SK-N-SH (cell line): ENCODE measurements at regions not wholly inside any gene's neighbourhood (a gene's known extent, or its start where the extent isn't known, plus 50 kb on each side); places are given as distances from the start of the nearest gene placed in this dataset.

ENCODE experiments used
- CTCF ChIA-PET: fragments of 300-600, 350-600 bp; formaldehyde crosslinking; extraction: SDS; loops from one replicate; lab custom pipeline; 2021; lab: Yijun Ruan, JAX
- POLR2A ChIA-PET: fragments of 350-600 bp; sonication (Branson Sonifier 250); formaldehyde crosslinking; extraction: SDS; loops from one replicate; lab custom pipeline; 2020; ENCODE audit warnings: antibody characterized with exemption, inconsistent platforms; lab: Yijun Ruan, JAX
- DNase-seq: peaks from one replicate; pipeline ENCODE4 v3.0.0; 2012
- H2AFZ ChIP-seq: fragments of 200-600 bp; sonication (generic); 2 replicates; pipeline ENCODE4 v1.8.1; 2016; ENCODE audit warnings: antibody characterized with exemption, mild to moderate bottlenecking, low read depth
- H3F3A ChIP-seq: fragments of 200-600 bp; sonication (generic); replicated peaks from 2 replicates; pipeline ENCODE3; 2016; ENCODE audit warnings: antibody characterized with exemption, mild to moderate bottlenecking; ENCODE audit not compliant: insufficient read depth
- H3K27ac ChIP-seq, 2 experiments: fragments of 200-500 bp in 1 of 2; fragments of 200-600 bp in 1 of 2; sonication (Bioruptor generic) in 1 of 2; sonication (generic), shearing (Covaris generic) in 1 of 2; 2 replicates each; pipeline versions ENCODE4 v1.5.1 to v1.6.1; 2014 to 2016; ENCODE audit warnings: low read depth in 2 of 2, inconsistent platforms in 1 of 2, low read length in 1 of 2, mild to moderate bottlenecking in 1 of 2, mixed read lengths in 1 of 2
- H3K27me3 ChIP-seq: fragments of 200-600 bp; sonication (generic), shearing (Covaris generic); 2 replicates; pipeline ENCODE4 v1.6.1; 2016; ENCODE audit warnings: mixed run types; ENCODE audit not compliant: insufficient read depth
- H3K36me3 ChIP-seq, 2 experiments: fragments of 200-500 bp in 1 of 2; fragments of 200-600 bp in 1 of 2; sonication (Bioruptor generic) in 1 of 2; sonication (generic) in 1 of 2; replicated peaks in 1 of 2; 2 replicates each; pipeline versions ENCODE3 to v1.5.1; 2014 to 2016; ENCODE audit warnings: low read length in 1 of 2, mild to moderate bottlenecking in 1 of 2; ENCODE audit not compliant: insufficient read depth in 2 of 2, control insufficient read depth in 1 of 2
- H3K4me1 ChIP-seq, 2 experiments: fragments of 200-500 bp in 1 of 2; fragments of 200-600 bp in 1 of 2; sonication (Bioruptor generic) in 1 of 2; sonication (generic), shearing (Covaris generic) in 1 of 2; 2 replicates each; pipeline versions ENCODE4 v1.5.1 to v1.6.1; 2014 to 2016; ENCODE audit warnings: low read depth in 1 of 2, low read length in 1 of 2, mixed run types in 1 of 2; ENCODE audit not compliant: insufficient read depth in 2 of 2, control insufficient read depth in 1 of 2
- H3K4me2 ChIP-seq: fragments of 200-600 bp; sonication (generic), shearing (Covaris generic); 2 replicates; pipeline ENCODE4 v1.6.1; 2017; ENCODE audit warnings: mixed run types
- H3K4me3 ChIP-seq, 2 experiments: fragments of 200-500 bp in 1 of 2; fragments of 200-600 bp in 1 of 2; sonication (Bioruptor generic) in 1 of 2; sonication (generic), shearing (Covaris generic) in 1 of 2; 2 replicates each; pipeline versions ENCODE4 v1.5.1 to v1.8.1; 2014 to 2016; ENCODE audit warnings: low read depth in 2 of 2, inconsistent platforms in 1 of 2, low read length in 1 of 2, mild to moderate bottlenecking in 1 of 2, mixed read lengths in 1 of 2, moderate library complexity in 1 of 2
- H3K79me2 ChIP-seq: fragments of 200-600 bp; sonication (generic); 2 replicates; pipeline ENCODE4 v1.8.1; 2017; ENCODE audit warnings: mild to moderate bottlenecking; ENCODE audit not compliant: insufficient read depth
- H3K9ac ChIP-seq: fragments of 200-600 bp; sonication (generic); 2 replicates; pipeline ENCODE4 v1.6.1; 2017; ENCODE audit warnings: mixed run types
- H3K9me2 ChIP-seq: fragments of 200-600 bp; sonication (generic); 2 replicates; pipeline ENCODE4 v1.6.1; 2017; ENCODE audit warnings: mixed run types
- H3K9me3 ChIP-seq: fragments of 200-600 bp; sonication (generic); 2 replicates; pipeline ENCODE4 v1.6.1; 2017; ENCODE audit warnings: mixed run types, mild to moderate bottlenecking, moderate library complexity
- H4K20me1 ChIP-seq: fragments of 200-600 bp; sonication (generic); 2 replicates; pipeline ENCODE4 v1.6.1; 2017; ENCODE audit warnings: mild to moderate bottlenecking, mixed run types; ENCODE audit not compliant: insufficient read depth
- EZH2phosphoT487 ChIP-seq: fragments of 200-600 bp; sonication (generic); IDR thresholded peaks from 2 replicates; pipeline ENCODE4 v1.6.1; 2017; ENCODE audit warnings: low read depth, mixed run types, mild to moderate bottlenecking, antibody characterized with exemption, moderate library complexity, borderline replicate concordance
- FOSL2 ChIP-seq: IDR thresholded peaks from 2 replicates; pipeline ENCODE4 v1.4.0; 2012; ENCODE audit warnings: low read depth, mild to moderate bottlenecking, moderate library complexity, borderline replicate concordance
- FOXJ3 ChIP-seq: sonication (generic); formaldehyde crosslinking; IDR thresholded peaks from 2 replicates; pipeline ENCODE4 v1.5.1; 2020; ENCODE audit warnings: mild to moderate bottlenecking, missing genetic modification reagents
- FOXM1 ChIP-seq: IDR thresholded peaks from 2 replicates; pipeline ENCODE4 v1.4.0; 2012; ENCODE audit warnings: low read depth, mild to moderate bottlenecking
- GATA2 ChIP-seq: sonication (generic); formaldehyde crosslinking; IDR thresholded peaks from 2 replicates; pipeline ENCODE4 v1.5.0; 2020; ENCODE audit warnings: mild to moderate bottlenecking, missing genetic modification reagents
- JUND ChIP-seq: IDR thresholded peaks from 2 replicates; pipeline ENCODE4 v1.4.0; 2012
- NFIC ChIP-seq: IDR thresholded peaks from 2 replicates; pipeline ENCODE4 v1.4.0; 2012; ENCODE audit warnings: borderline replicate concordance
- NRF1 ChIP-seq: IDR thresholded peaks from 2 replicates; pipeline ENCODE4 v1.6.1; 2012; ENCODE audit warnings: low read depth, mild to moderate bottlenecking, low read length
- POLR2AphosphoS5 ChIP-seq: IDR thresholded peaks from 2 replicates; pipeline ENCODE4 v1.6.1; 2012; ENCODE audit warnings: low read depth, low read length
- RFX5 ChIP-seq: IDR thresholded peaks from 2 replicates; pipeline ENCODE4 v1.6.1; 2012; ENCODE audit warnings: mild to moderate bottlenecking, improper control_type of control experiment, low read length
- RXRA ChIP-seq: IDR thresholded peaks from 2 replicates; pipeline ENCODE4 v1.4.0; 2012; ENCODE audit warnings: low read depth, mild to moderate bottlenecking, borderline replicate concordance
- SMC3 ChIP-seq: IDR thresholded peaks from 2 replicates; pipeline ENCODE4 v1.6.1; 2012; ENCODE audit warnings: low read depth, low read length, improper control_type of control experiment
- TEAD4 ChIP-seq: IDR thresholded peaks from 2 replicates; pipeline ENCODE4 v1.4.0; 2012; ENCODE audit warnings: mild to moderate bottlenecking, borderline replicate concordance; ENCODE audit not compliant: insufficient read depth
- YY1 ChIP-seq: IDR thresholded peaks from 2 replicates; pipeline ENCODE4 v1.4.0; 2012; ENCODE audit warnings: low read depth, mild to moderate bottlenecking
- WGBS: methylation state at CpG from one replicate; pipeline ENCODE4 v1.1.6; 2017; ENCODE audit warnings: low lambda C conversion rate; 5-methylcytosine and 5-hydroxymethylcytosine counted together
- TF ChIP-seq, protein P1 (sequence below): IDR thresholded peaks from 2 replicates; pipeline ENCODE4 v1.4.0; 2012; ENCODE audit warnings: low read depth, borderline replicate concordance
- TF ChIP-seq, protein P2 (sequence below): fragments of 150-350 bp; IDR thresholded peaks from 2 replicates; pipeline ENCODE4 v1.6.1; 2017; ENCODE audit warnings: antibody characterized with exemption, low read length, low read depth, borderline replicate concordance
- TF ChIP-seq, protein P3 (sequence below): IDR thresholded peaks from 2 replicates; pipeline ENCODE4; 2012
- TF ChIP-seq, protein P4 (sequence below): IDR thresholded peaks from 2 replicates; pipeline ENCODE4 v1.4.0; 2012; ENCODE audit warnings: low read depth
- TF ChIP-seq, protein P5 (sequence below): fragments of 150-350 bp; IDR thresholded peaks from 2 replicates; pipeline ENCODE4 v1.6.1; 2016; ENCODE audit warnings: mild to moderate bottlenecking, low read depth, low read length

DNA sequence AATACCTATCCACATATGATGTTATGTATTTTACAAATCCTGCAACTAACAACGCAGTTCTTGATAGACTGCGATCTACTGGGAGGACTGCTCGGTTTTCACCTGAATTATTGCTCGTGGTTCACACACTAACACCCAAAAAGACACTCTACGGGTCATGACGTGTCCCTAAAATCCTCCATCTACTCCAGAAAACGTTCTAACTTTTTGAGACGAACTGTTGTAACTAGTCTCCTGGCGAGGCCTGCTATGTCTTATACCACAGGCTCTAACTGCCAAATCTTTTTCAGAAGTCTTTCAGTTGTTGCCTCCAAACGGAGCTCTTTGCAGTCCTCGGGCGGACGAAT is 108.2 kb downstream of the KCNRG start:
- POLR2A ChIA-PET, result interaction anchor here (1.2 kb wide), 1 partner anchor 11 kb away, joined by 4 read pairs; no protein-coding TSS in a partner anchor

DNA sequence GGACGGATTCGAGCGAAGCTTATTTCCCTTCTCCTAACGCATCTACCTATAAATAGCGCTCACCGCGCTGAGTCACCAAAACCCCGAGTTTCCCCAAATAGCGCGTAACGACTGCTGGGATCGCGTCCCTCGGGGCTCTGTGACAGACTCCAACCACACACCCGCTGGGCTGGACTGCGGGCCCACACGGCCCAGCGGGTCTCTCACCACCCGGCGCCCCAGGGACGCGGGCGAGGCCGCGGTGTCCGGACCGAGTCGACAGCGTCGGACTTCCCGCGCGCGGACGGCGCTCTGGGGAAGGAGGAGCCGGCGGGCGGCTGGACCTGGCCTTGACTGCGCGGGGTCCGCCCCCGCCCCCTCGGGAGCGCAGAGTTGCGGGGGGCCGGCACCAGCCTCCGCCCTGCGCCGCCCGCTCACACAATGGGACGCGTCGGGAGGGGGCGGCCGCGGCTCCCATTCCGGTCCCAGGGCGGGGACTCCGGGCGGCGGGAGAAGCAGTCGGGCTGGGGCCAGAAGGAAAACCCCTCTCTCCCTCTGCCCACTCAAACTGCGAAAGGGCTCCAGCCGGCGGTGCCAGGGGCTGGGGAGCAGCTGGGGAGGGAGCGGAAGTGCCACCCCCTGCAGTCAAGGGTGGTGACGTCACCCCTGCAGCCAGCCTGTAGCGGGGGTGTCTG is 108.8 kb downstream of the KCNRG start:
- POLR2A ChIA-PET, result interaction anchor here (0.6 to 2.6 kb wide), 8 partner anchors 9 to 1329 kb away, joined by 3 to 14 read pairs (median 4); partner anchors contain the start of genes INTS6 and TRIM13
- peak overlapping the region; percentile 96 for H3K27ac ChIP-seq
- peaks cover 13% of the 10 kb centered on the region for H3F3A ChIP-seq
- H3K4me1 ChIP-seq, result peaks cover 11 to 14% of the 10 kb centered on the region in 2 experiments; a peak in 3 of 4 replicates
- no peak for DNase-seq
- peak overlapping the region; percentile 79 for H3K4me2 ChIP-seq
- no peaks in the 10 kb centered on the region for H3K9me2 ChIP-seq
- peak overlapping the region; percentile 80 for H3K9ac ChIP-seq
- peak overlapping the region; percentile 81 to 90 for H3K4me3 ChIP-seq
- WGBS, result 0% methylated on average over 16 of the region's 69 CpGs
- CTCF ChIA-PET, result interaction anchor here (0.8 to 3.3 kb wide), 5 partner anchors 39 to 677 kb away, joined by 3 to 18 read pairs (median 5); no protein-coding TSS in a partner anchor
- no peaks in the 10 kb centered on the region for H4K20me1 ChIP-seq
- no peaks in the 10 kb centered on the region for H3K27me3 ChIP-seq
- peaks cover 0 to 3% of the 10 kb centered on the region in 2 experiments for H3K36me3 ChIP-seq
- H3K79me2 ChIP-seq, result peaks cover 33% of the 10 kb centered on the region
- peak overlapping the region; percentile 19; the same call in 1 of the 2 replicates for H2AFZ ChIP-seq
- H3K9me3 ChIP-seq, result no peaks in the 10 kb centered on the region
- TF ChIP-seq FOXM1, result no peak
- no peak for TF ChIP-seq GATA2 (CRISPR knock-in tag)
- TF ChIP-seq EZH2phosphoT487, result no peak
- TF ChIP-seq, protein P1, sequence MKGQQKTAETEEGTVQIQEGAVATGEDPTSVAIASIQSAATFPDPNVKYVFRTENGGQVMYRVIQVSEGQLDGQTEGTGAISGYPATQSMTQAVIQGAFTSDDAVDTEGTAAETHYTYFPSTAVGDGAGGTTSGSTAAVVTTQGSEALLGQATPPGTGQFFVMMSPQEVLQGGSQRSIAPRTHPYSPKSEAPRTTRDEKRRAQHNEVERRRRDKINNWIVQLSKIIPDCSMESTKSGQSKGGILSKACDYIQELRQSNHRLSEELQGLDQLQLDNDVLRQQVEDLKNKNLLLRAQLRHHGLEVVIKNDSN, result peak; percentile 92
- 0 out of 2 replicates have a peak, but pooled peaks have one; percentile 13 for TF ChIP-seq TEAD4
- TF ChIP-seq FOXJ3 (CRISPR knock-in tag), result no peak
- TF ChIP-seq, protein P2, sequence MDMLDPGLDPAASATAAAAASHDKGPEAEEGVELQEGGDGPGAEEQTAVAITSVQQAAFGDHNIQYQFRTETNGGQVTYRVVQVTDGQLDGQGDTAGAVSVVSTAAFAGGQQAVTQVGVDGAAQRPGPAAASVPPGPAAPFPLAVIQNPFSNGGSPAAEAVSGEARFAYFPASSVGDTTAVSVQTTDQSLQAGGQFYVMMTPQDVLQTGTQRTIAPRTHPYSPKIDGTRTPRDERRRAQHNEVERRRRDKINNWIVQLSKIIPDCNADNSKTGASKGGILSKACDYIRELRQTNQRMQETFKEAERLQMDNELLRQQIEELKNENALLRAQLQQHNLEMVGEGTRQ, result peak; percentile 65; the same call in 1 of the 2 replicates
- TF ChIP-seq, protein P3, sequence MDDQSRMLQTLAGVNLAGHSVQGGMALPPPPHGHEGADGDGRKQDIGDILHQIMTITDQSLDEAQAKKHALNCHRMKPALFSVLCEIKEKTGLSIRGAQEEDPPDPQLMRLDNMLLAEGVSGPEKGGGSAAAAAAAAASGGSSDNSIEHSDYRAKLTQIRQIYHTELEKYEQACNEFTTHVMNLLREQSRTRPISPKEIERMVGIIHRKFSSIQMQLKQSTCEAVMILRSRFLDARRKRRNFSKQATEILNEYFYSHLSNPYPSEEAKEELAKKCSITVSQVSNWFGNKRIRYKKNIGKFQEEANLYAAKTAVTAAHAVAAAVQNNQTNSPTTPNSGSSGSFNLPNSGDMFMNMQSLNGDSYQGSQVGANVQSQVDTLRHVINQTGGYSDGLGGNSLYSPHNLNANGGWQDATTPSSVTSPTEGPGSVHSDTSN, result no peak; the same call in 1 of the 2 replicates
- no peak for TF ChIP-seq SMC3
- TF ChIP-seq POLR2AphosphoS5, result peak; percentile 69
- TF ChIP-seq FOSL2, result peak; percentile 47; the same call in 1 of the 2 replicates
- TF ChIP-seq, protein P4, sequence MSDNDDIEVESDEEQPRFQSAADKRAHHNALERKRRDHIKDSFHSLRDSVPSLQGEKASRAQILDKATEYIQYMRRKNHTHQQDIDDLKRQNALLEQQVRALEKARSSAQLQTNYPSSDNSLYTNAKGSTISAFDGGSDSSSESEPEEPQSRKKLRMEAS, result peak; percentile 19
- no peak for TF ChIP-seq YY1
- no peak for TF ChIP-seq NFIC
- TF ChIP-seq RFX5, result no peak
- no peak for TF ChIP-seq JUND
- TF ChIP-seq, protein P5, sequence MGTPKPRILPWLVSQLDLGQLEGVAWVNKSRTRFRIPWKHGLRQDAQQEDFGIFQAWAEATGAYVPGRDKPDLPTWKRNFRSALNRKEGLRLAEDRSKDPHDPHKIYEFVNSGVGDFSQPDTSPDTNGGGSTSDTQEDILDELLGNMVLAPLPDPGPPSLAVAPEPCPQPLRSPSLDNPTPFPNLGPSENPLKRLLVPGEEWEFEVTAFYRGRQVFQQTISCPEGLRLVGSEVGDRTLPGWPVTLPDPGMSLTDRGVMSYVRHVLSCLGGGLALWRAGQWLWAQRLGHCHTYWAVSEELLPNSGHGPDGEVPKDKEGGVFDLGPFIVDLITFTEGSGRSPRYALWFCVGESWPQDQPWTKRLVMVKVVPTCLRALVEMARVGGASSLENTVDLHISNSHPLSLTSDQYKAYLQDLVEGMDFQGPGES, result no peak

More for the DNA sequence above, 108.2 kb downstream of the KCNRG start:
- peak overlapping the region; percentile 96 for H3K27ac ChIP-seq
- peaks cover 11 to 14% of the 10 kb centered on the region in 2 experiments; a peak in 3 of 4 replicates for H3K4me1 ChIP-seq
- peak overlapping the region; percentile 81 to 90 for H3K4me3 ChIP-seq
- CTCF ChIA-PET, result interaction anchor here (1.4 to 3.3 kb wide), 2 partner anchors 39 to 43 kb away, joined by 3 to 18 read pairs; no protein-coding TSS in a partner anchor
- no peaks in the 10 kb centered on the region for H3K27me3 ChIP-seq
- 12% methylated on average over 13 of the region's 13 CpGs for WGBS
- no peak for DNase-seq
- no peaks in the 10 kb centered on the region for H3K9me2 ChIP-seq
- peaks cover 13% of the 10 kb centered on the region for H3F3A ChIP-seq
- H2AFZ ChIP-seq, result peak overlapping the region; percentile 19; the same call in 1 of the 2 replicates
- TF ChIP-seq RXRA (no peak), NRF1 (no peak), RFX5 (no peak)
- H3K79me2 ChIP-seq, result peaks cover 37% of the 10 kb centered on the region
- peak overlapping the region; percentile 79 for H3K4me2 ChIP-seq
- no peaks in the 10 kb centered on the region for H4K20me1 ChIP-seq
- H3K36me3 ChIP-seq, result peaks cover 0 to 3% of the 10 kb centered on the region in 2 experiments
- H3K9ac ChIP-seq, result peak overlapping the region; percentile 80
- H3K9me3 ChIP-seq, result no peaks in the 10 kb centered on the region
